Smooth muscle cell (in vitro differentiated cells): ENCODE measurements at regions not wholly inside any gene's neighbourhood (a gene's known extent, or its start where the extent isn't known, plus 50 kb on each side); places are given as distances from the start of the nearest gene placed in this dataset.
A peak's percentile ranks its signal among the peaks of the same experiment; 100 is the strongest.
"Not testable (repeated sequence)": the region's sequence is repeated elsewhere in the genome, so short reads cannot be mapped to it uniquely, and the experiment has no call there.

Experiments
- DNase-seq: peaks from one replicate; lab custom pipeline; 2025; ENCODE audit not compliant: unreplicated experiment; lab: John Stamatoyannopoulos, UW
- H2AFZ ChIP-seq: fragments of 200-600 bp; sonication (generic); 2 replicates; pipeline ENCODE4 v1.6.0; 2016; ENCODE audit warnings: antibody characterized with exemption, low read depth, mild to moderate bottlenecking
- H3F3A ChIP-seq: fragments of 200-600 bp; sonication (generic); 2 replicates; pipeline ENCODE4 v1.6.0; 2017; ENCODE audit warnings: antibody characterized with exemption, low read depth
- H3K27ac ChIP-seq: fragments of 200-600 bp; sonication (generic); 2 replicates; pipeline ENCODE4 v1.5.1; 2016; ENCODE audit warnings: low read depth, mild to moderate bottlenecking
- H3K27me3 ChIP-seq: fragments of 200-600 bp; sonication (generic); 2 replicates; pipeline ENCODE4 v1.6.1; 2016; ENCODE audit warnings: low read depth, mild to moderate bottlenecking
- H3K36me3 ChIP-seq: fragments of 200-600 bp; sonication (generic); 2 replicates; pipeline ENCODE4 v1.5.1; 2016; ENCODE audit warnings: low read depth
- H3K4me1 ChIP-seq: fragments of 200-600 bp; sonication (generic); 2 replicates; pipeline ENCODE4 v1.5.1; 2016; ENCODE audit warnings: low read depth
- H3K4me2 ChIP-seq: fragments of 200-600 bp; sonication (generic); 2 replicates; pipeline ENCODE4 v1.6.0; 2016; ENCODE audit warnings: mild to moderate bottlenecking
- H3K4me3 ChIP-seq: fragments of 200-600 bp; sonication (generic); 2 replicates; pipeline ENCODE4 v1.5.1; 2016; ENCODE audit warnings: mild to moderate bottlenecking
- H3K79me2 ChIP-seq: fragments of 200-600 bp; sonication (generic); 2 replicates; pipeline ENCODE4 v1.6.0; 2016; ENCODE audit warnings: low read depth, mild to moderate bottlenecking
- H3K9ac ChIP-seq: fragments of 200-600 bp; sonication (generic); 2 replicates; pipeline ENCODE4 v1.6.0; 2016; ENCODE audit warnings: low read depth
- H3K9me3 ChIP-seq: fragments of 200-600 bp; sonication (generic); replicated peaks from 2 replicates; pipeline ENCODE4 v1.5.1; 2016; ENCODE audit warnings: low read depth
- H4K20me1 ChIP-seq: fragments of 200-600 bp; sonication (generic); 2 replicates; pipeline ENCODE4 v1.6.0; 2016; ENCODE audit warnings: low read depth
- CTCF ChIP-seq: fragments of 200-600 bp; sonication (generic); IDR thresholded peaks from 2 replicates; pipeline ENCODE4 v1.5.1; 2017; ENCODE audit warnings: borderline replicate concordance, mild to moderate bottlenecking, antibody characterized with exemption; ENCODE audit not compliant: insufficient read depth, poor library complexity, severe bottlenecking
- WGBS: methylation state at CpG from one replicate; pipeline ENCODE4 v1.1.7; 2016; ENCODE audit warnings: low lambda C conversion rate; 5-methylcytosine and 5-hydroxymethylcytosine counted together

DNA sequence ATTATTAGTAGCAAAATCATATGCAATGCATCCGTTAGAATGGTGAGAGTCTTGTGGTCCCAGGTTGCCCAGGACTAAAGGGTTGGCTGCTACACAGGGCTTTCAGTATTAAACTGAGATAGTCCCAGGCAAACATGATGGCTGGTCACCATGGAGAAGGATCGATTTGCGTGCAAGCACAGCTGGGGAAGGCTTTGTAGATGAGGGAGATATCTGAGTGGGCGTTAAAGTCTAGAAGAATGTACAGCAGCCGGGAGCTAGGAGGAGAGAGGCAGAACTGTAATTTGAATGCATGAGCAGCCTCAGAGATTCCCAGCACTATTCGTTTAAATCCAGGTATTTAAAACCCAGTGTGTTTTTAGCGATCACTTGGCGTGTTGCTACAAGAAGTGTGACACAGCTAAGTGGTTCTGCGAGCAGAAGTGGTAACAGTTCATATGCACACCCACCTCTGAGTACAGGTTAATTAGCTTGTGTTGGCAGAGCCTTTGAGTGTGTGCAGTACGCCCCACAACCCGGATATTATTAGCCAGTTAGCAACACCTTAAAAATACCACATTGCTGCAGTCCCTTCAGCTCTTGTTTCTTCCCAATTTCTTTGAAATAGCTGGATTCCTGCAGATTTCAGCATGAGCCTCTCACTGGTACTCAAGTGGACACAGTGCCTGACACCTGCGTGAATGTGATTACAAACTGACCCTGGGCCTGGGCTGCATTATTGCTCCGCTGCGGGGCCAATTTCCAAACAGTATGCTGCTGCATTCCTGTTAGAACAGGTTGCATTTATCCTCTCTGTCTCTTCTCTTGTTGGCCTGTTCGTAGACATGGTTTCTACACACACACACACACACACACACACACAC lies 67.2 kb upstream of the SCAF4 start:
- H3K4me1 ChIP-seq, result no peaks in the 10 kb centered on the region
- H3K4me3 ChIP-seq, result no peak overlapping the region
- H3K79me2 ChIP-seq, result no peaks in the 10 kb centered on the region
- H3K27ac ChIP-seq, result peak overlapping the region; percentile 50
- H3K36me3 ChIP-seq, result no peaks in the 10 kb centered on the region
- H4K20me1 ChIP-seq, result no peaks in the 10 kb centered on the region
- no peaks in the 10 kb centered on the region for H3K27me3 ChIP-seq
- TF ChIP-seq CTCF, result no peak
- no peak for DNase-seq
- H3K9ac ChIP-seq, result peak overlapping the region; percentile 54
- no peak overlapping the region for H2AFZ ChIP-seq
- no peaks in the 10 kb centered on the region for H3K9me3 ChIP-seq
- H3F3A ChIP-seq, result no peaks in the 10 kb centered on the region
- 50% methylated on average over 15 of the region's 15 CpGs for WGBS
- peak overlapping the region; percentile 16 for H3K4me2 ChIP-seq

DNA sequence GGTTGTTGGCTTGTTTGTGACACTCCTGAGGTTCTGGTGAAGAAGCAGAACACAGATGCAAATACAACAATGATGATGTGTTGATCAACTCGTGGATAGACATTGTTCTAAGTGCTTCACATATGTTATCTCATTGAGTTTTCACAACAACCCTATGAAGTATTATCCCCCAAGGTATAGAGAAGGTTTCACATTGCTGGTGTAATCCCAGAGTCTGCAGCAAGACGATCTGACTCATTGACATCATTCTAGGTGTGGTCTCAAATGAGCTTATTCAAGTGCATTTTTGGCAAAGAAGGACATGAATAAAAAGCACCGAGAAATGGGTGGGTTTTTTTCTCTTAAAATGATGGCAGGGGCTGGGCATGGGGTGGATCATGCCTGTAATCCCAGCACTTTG lies 64.1 kb upstream of the SCAF4 start:
- 68% methylated on average over 3 of the region's 3 CpGs for WGBS
- Histone ChIP-seq H3K79me2 (no peaks in the 10 kb centered on the region), H3F3A (no peaks in the 10 kb centered on the region), H3K27me3 (no peaks in the 10 kb centered on the region), H3K4me1 (no peaks in the 10 kb centered on the region), H3K9ac (no peak overlapping the region), H4K20me1 (no peaks in the 10 kb centered on the region), H3K27ac (no peak overlapping the region), H2AFZ (no peak overlapping the region), H3K9me3 (no peaks in the 10 kb centered on the region), H3K36me3 (no peaks in the 10 kb centered on the region), H3K4me3 (no peak overlapping the region), H3K4me2 (no peak overlapping the region)
- DNase-seq, result no peak
- no peak for TF ChIP-seq CTCF

DNA sequence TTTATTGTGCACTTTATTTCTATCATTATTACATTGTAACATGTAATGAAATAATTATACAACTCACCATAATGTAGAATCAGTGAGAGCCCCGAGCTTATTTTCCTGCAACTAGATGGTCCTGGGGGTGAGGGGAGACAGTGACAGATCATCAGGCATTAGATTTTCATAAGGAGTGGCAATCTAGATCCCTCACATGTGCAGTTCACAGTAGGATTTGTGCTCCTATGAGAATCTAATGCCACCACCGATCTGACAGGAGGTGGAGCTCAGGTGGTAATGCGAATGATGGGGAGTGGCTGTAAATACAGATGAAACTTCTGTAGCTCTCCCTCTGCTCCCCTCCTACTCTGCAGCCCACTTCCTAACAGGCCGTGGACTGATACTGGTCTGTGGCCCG lies 58.5 kb upstream of the SCAF4 start:
- not testable (repeated sequence) for H3K27me3 ChIP-seq, H3K4me1 ChIP-seq, H3K79me2 ChIP-seq, H3F3A ChIP-seq, DNase-seq, H3K27ac ChIP-seq, H2AFZ ChIP-seq, H3K9me3 ChIP-seq, H3K4me2 ChIP-seq, H4K20me1 ChIP-seq, H3K4me3 ChIP-seq, H3K36me3 ChIP-seq, H3K9ac ChIP-seq
- 96% methylated on average over 5 of the region's 5 CpGs for WGBS

GRCh38 chr21:31788581-31788980 lies 56.7 kb upstream of the SCAF4 start:
- Histone ChIP-seq H3F3A (no peaks in the 10 kb centered on the region), H3K36me3 (no peaks in the 10 kb centered on the region), H2AFZ (no peak overlapping the region), H3K27me3 (no peaks in the 10 kb centered on the region), H3K79me2 (no peaks in the 10 kb centered on the region), H3K4me1 (no peaks in the 10 kb centered on the region), H3K4me3 (no peak overlapping the region), H3K9ac (no peak overlapping the region), H3K9me3 (no peaks in the 10 kb centered on the region), H3K4me2 (no peak overlapping the region), H3K27ac (no peak overlapping the region), H4K20me1 (no peaks in the 10 kb centered on the region)
- TF ChIP-seq CTCF, result no peak
- WGBS, result 98% methylated on average over 4 of the region's 4 CpGs
- DNase-seq, result no peak

- H3K27me3 ChIP-seq, H3K36me3 ChIP-seq, H3K4me2 ChIP-seq, H3K4me1 ChIP-seq, H2AFZ ChIP-seq, H3K4me3 ChIP-seq, H3F3A ChIP-seq, H3K27ac ChIP-seq, H4K20me1 ChIP-seq, DNase-seq, H3K9me3 ChIP-seq, H3K9ac ChIP-seq, H3K79me2 ChIP-seq: not testable (repeated sequence)
- WGBS, result 86% methylated on average over 7 of the region's 7 CpGs
These were observed 55.8 kb upstream of the SCAF4 start for GRCh38 chr21:31787691-31788090.
